ENCODE measurements at regions not wholly inside any gene's neighbourhood (a gene's known extent, or its start where the extent isn't known, plus 50 kb on each side); places are given as distances from the start of the nearest gene placed in this dataset.

DNA sequence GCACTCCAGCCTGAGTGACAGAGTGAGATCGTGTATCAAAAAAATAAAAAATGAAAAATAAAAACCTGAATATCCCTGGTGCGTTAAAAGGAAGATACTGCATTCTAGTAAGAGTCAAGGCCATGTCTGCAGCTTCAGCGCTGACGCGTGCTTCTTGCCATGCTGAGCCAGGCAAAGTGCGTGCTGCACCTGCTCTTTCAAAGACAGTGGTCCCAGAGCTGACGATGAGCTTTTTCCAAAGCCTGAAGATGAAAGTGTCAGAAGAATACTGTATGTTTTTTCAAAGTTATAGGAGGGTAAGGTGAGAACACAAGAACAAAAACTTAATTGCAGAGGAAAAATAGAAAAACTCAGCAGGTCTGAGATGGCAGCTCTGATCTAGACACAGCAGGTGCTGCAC is 115.1 kb downstream of the RNASET2 start:
- Histone ChIP-seq H3K9me3 (replicated peaks) (no peaks in the 10 kb centered on the region), H3K4me1 (peaks cover 5% of the 10 kb centered on the region), H3K27me3 (ENCODE audit: low read depth) (peaks cover 21% of the 10 kb centered on the region), H3K4me3 (no peak overlapping the region), H3K36me3 (no peaks in the 10 kb centered on the region), H3K27ac (replicated peaks) (no peak overlapping the region)
- intact Hi-C loops (cut with micrococcal nuclease), result no loop called here
- TF ChIP-seq, protein P1, sequence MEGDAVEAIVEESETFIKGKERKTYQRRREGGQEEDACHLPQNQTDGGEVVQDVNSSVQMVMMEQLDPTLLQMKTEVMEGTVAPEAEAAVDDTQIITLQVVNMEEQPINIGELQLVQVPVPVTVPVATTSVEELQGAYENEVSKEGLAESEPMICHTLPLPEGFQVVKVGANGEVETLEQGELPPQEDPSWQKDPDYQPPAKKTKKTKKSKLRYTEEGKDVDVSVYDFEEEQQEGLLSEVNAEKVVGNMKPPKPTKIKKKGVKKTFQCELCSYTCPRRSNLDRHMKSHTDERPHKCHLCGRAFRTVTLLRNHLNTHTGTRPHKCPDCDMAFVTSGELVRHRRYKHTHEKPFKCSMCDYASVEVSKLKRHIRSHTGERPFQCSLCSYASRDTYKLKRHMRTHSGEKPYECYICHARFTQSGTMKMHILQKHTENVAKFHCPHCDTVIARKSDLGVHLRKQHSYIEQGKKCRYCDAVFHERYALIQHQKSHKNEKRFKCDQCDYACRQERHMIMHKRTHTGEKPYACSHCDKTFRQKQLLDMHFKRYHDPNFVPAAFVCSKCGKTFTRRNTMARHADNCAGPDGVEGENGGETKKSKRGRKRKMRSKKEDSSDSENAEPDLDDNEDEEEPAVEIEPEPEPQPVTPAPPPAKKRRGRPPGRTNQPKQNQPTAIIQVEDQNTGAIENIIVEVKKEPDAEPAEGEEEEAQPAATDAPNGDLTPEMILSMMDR (IDR thresholded peaks at IDR 0.05; ENCODE audit: borderline replicate concordance), result no peak
- DNase-seq, result no peak

DNA sequence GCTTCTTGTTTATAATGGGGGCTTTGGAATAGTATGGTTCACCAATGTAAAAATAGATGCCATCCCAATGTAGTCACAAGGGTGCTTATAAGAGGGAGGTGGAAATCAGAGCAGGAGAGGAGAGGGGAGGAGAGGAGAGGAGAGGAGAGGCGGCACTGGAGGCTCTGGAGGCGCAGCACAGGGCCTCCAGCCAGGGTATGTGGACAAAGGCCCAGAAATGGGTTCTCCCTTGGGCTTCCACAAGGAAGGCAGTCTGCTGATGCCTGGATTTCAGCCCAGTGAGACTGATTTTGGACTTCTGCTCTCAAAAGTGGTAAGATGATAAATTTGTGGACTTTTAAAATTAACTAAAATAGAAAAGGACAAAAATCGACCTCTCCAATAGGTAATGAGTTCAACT is 116.8 kb downstream of the RNASET2 start:
- no peak overlapping the region for H3K27ac ChIP-seq (replicated peaks)
- H3K9me3 ChIP-seq (replicated peaks), result peaks cover 4% of the 10 kb centered on the region
- peaks cover 5% of the 10 kb centered on the region for H3K4me1 ChIP-seq
- H3K36me3 ChIP-seq, result no peaks in the 10 kb centered on the region
- TF ChIP-seq, protein P1 (IDR thresholded peaks at IDR 0.05; ENCODE audit: borderline replicate concordance), result no peak
- DNase-seq, result no peak
- H3K27me3 ChIP-seq (ENCODE audit: low read depth), result peaks cover 21% of the 10 kb centered on the region
- no peak overlapping the region for H3K4me3 ChIP-seq
- intact Hi-C loops (cut with micrococcal nuclease), result no loop called here

DNA sequence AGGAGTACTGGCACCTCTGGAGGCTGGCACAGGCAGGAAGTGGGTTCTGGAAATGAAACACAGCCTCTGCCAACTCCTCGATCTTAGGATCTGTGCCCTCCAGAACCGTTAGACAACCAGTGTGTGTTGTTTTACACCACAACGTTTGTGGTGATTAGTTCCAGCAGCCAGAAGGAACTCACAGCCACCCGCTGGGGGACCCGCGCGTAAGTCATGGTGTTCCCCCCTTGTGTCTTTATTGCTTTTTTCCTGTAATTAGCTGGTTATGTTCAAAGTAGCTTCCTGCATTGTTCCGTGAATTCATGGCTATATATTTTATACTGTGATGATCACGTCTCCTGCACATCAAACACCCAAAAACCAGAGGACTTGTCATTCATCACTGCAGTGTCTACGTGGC is 117.4 kb downstream of the RNASET2 start:
- peaks cover 4% of the 10 kb centered on the region for H3K9me3 ChIP-seq (replicated peaks)
- H3K4me3 ChIP-seq, result no peak overlapping the region
- no peak for DNase-seq
- H3K27me3 ChIP-seq (ENCODE audit: low read depth), result peaks cover 21% of the 10 kb centered on the region
- no peaks in the 10 kb centered on the region for H3K36me3 ChIP-seq
- TF ChIP-seq, protein P1 (IDR thresholded peaks at IDR 0.05; ENCODE audit: borderline replicate concordance), result no peak
- H3K4me1 ChIP-seq, result peaks cover 5% of the 10 kb centered on the region
- intact Hi-C loops (cut with micrococcal nuclease), result no loop called here
- H3K27ac ChIP-seq (replicated peaks), result no peak overlapping the region

DNA sequence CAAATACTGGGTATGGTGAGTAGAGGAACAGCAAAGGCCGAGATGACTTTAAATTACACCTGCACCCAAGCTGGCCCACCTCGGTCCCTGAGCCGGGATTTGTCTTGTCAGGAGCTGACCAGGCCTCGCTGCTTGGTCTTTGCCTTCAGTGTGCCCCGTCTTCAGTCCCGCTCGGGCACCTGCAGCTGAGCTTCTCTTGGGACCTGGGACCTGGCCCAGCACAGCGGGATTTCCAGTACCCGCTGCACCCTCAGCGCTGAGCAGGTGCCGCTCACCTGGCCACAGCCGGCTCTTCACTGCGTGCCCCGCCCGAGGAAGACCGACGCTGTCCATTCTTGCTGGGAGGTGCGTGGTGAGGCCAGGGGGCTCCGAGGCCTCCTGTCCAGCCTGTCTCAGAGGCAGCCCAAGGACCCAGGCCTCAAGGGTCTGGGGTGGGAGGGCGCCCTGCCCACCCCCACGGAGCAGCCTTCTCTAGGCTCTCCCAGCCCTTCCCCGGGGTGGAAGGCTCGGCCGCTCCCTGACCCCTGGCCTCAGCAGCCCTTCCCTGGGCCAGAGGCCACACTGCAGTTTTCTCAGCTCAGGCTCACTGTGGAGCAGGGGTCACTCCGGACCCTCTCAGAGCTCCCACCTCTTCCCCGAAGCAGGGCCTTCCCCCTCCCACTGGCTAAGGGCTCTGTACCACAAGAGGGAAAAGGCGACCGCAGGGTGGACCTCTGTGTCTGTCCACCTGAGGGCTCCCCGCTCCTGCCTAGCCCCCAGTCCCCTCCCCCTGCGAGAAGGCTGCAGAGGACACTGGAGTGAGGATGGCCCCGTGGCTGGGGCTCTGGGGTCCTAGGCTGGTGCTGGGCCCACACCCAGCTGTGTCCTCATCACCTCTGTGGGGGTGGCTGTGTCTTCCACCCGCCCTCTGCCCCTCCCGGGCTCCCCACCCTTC is 119.3 kb downstream of the RNASET2 start:
- Histone ChIP-seq H3K9me3 (replicated peaks) (peaks cover 4% of the 10 kb centered on the region), H3K4me3 (no peak overlapping the region), H3K4me1 (peaks cover 5% of the 10 kb centered on the region), H3K36me3 (no peaks in the 10 kb centered on the region), H3K27me3 (ENCODE audit: low read depth) (peaks cover 14% of the 10 kb centered on the region), H3K27ac (replicated peaks) (no peak overlapping the region)
- DNase-seq, result no peak
- intact Hi-C loops (cut with micrococcal nuclease), result no loop called here
- TF ChIP-seq, protein P1 (IDR thresholded peaks at IDR 0.05; ENCODE audit: borderline replicate concordance), result no peak

DNA sequence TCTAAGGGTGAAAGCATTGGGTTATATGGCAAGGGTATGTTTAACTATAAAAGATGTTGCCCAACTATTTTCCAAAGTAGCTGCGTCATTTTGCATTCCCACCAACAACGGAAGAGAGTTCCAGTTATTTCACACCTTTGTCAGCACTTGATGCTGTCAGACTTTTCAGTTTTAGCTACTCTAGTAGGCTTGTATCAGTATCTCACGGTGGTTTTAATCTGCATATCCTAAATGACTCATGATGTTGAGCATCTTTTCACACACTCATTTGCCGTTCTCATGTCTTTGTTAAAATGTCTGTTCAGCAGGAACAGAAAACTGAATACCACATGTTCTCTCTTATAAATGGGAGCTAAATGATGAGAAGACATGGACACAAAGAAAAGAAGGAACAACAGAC is 122.3 kb downstream of the RNASET2 start:
- DNase-seq, result no peak
- no peak overlapping the region for H3K4me3 ChIP-seq
- no peak overlapping the region for H3K27ac ChIP-seq (replicated peaks)
- peaks cover 4% of the 10 kb centered on the region for H3K9me3 ChIP-seq (replicated peaks)
- intact Hi-C loops (cut with micrococcal nuclease), result no loop called here
- H3K4me1 ChIP-seq, result no peaks in the 10 kb centered on the region
- TF ChIP-seq, protein P1 (IDR thresholded peaks at IDR 0.05; ENCODE audit: borderline replicate concordance), result no peak
- H3K27me3 ChIP-seq (ENCODE audit: low read depth), result peaks cover 12% of the 10 kb centered on the region
- H3K36me3 ChIP-seq, result no peaks in the 10 kb centered on the region

Data from left ventricle myocardium inferior (tissue), 1 donor.